HUES48 (cell line): ENCODE measurements at regions not wholly inside any gene's neighbourhood (a gene's known extent, or its start where the extent isn't known, plus 50 kb on each side); places are given as distances from the start of the nearest gene placed in this dataset.

Experiments used
- H3K27ac ChIP-seq: one replicate; pipeline ENCODE4 v1.7.0; 2013; ENCODE audit warnings: low read depth, low read length, inconsistent platforms
- H3K27me3 ChIP-seq: 2 replicates; pipeline ENCODE4 v1.6.1; 2013; ENCODE audit warnings: mild to moderate bottlenecking, low read length; ENCODE audit not compliant: control insufficient read depth, insufficient read depth
- H3K36me3 ChIP-seq: 2 replicates; pipeline ENCODE4 v1.6.1; 2013; ENCODE audit warnings: low read length; ENCODE audit not compliant: control insufficient read depth, insufficient read depth
- H3K4me1 ChIP-seq: 2 replicates; pipeline ENCODE4 v1.6.1; 2013; ENCODE audit warnings: mild to moderate bottlenecking, low read length; ENCODE audit not compliant: control insufficient read depth, insufficient read depth
- H3K4me3 ChIP-seq: 2 replicates; pipeline ENCODE4 v1.5.1; 2013; ENCODE audit warnings: mild to moderate bottlenecking, low read depth, low read length
- H3K9ac ChIP-seq: 2 replicates; pipeline ENCODE4 v1.6.1; 2013; ENCODE audit warnings: mild to moderate bottlenecking, low read depth, low read length, moderate library complexity
- H3K9me3 ChIP-seq: 2 replicates; pipeline ENCODE4 v1.6.1; 2013; ENCODE audit warnings: low read length; ENCODE audit not compliant: control insufficient read depth, insufficient read depth

GRCh38 chr4:25547343-25547742 lies 108.3 kb upstream of the SLC34A2 start:
- Histone ChIP-seq H3K4me1 (no peaks in the 10 kb centered on the region), H3K9me3 (no peaks in the 10 kb centered on the region), H3K9ac (no peak overlapping the region), H3K4me3 (no peak overlapping the region), H3K36me3 (no peaks in the 10 kb centered on the region), H3K27ac (no peak overlapping the region), H3K27me3 (no peaks in the 10 kb centered on the region)

- no peaks in the 10 kb centered on the region for H3K9me3 ChIP-seq
- H3K4me1 ChIP-seq, result no peaks in the 10 kb centered on the region
- H3K36me3 ChIP-seq, result no peaks in the 10 kb centered on the region
- no peaks in the 10 kb centered on the region for H3K27me3 ChIP-seq
- H3K4me3 ChIP-seq, result no peak overlapping the region
- H3K9ac ChIP-seq, result no peak overlapping the region
- H3K27ac ChIP-seq, result no peak overlapping the region
These were observed 106.2 kb upstream of the SLC34A2 start for GRCh38 chr4:25549413-25549812.

GRCh38 chr4:25550376-25551030 lies 105.1 kb upstream of the SLC34A2 start:
- H3K4me1 ChIP-seq, result no peaks in the 10 kb centered on the region
- H3K36me3 ChIP-seq, result no peaks in the 10 kb centered on the region
- H3K27ac ChIP-seq, result no peak overlapping the region
- no peaks in the 10 kb centered on the region for H3K27me3 ChIP-seq
- no peaks in the 10 kb centered on the region for H3K9me3 ChIP-seq
- no peak overlapping the region for H3K4me3 ChIP-seq
- no peak overlapping the region for H3K9ac ChIP-seq

GRCh38 chr4:25551605-25552004 lies 104.0 kb upstream of the SLC34A2 start:
- Histone ChIP-seq H3K4me3 (no peak overlapping the region), H3K27ac (no peak overlapping the region), H3K9ac (no peak overlapping the region), H3K9me3 (no peaks in the 10 kb centered on the region), H3K27me3 (no peaks in the 10 kb centered on the region), H3K4me1 (no peaks in the 10 kb centered on the region), H3K36me3 (no peaks in the 10 kb centered on the region)

- Histone ChIP-seq H3K27me3 (no peaks in the 10 kb centered on the region), H3K4me1 (no peaks in the 10 kb centered on the region), H3K9me3 (no peaks in the 10 kb centered on the region), H3K9ac (no peak overlapping the region), H3K4me3 (no peak overlapping the region), H3K36me3 (no peaks in the 10 kb centered on the region), H3K27ac (no peak overlapping the region)
These were observed 102.9 kb upstream of the SLC34A2 start for GRCh38 chr4:25552580-25553271.

GRCh38 chr4:25559508-25559907 lies 96.1 kb upstream of the SLC34A2 start:
- no peak overlapping the region for H3K9ac ChIP-seq
- H3K4me1 ChIP-seq, result peaks cover 7% of the 10 kb centered on the region; the same call in 1 of the 2 replicates
- H3K4me3 ChIP-seq, result no peak overlapping the region
- H3K27ac ChIP-seq, result no peak overlapping the region
- H3K36me3 ChIP-seq, result no peaks in the 10 kb centered on the region
- no peaks in the 10 kb centered on the region for H3K9me3 ChIP-seq
- no peaks in the 10 kb centered on the region for H3K27me3 ChIP-seq

GRCh38 chr4:25560605-25561004 lies 95.0 kb upstream of the SLC34A2 start:
- no peak overlapping the region for H3K4me3 ChIP-seq
- no peak overlapping the region for H3K9ac ChIP-seq
- H3K9me3 ChIP-seq, result no peaks in the 10 kb centered on the region
- peaks cover 7% of the 10 kb centered on the region; the same call in 1 of the 2 replicates for H3K4me1 ChIP-seq
- no peaks in the 10 kb centered on the region for H3K36me3 ChIP-seq
- no peak overlapping the region for H3K27ac ChIP-seq
- no peaks in the 10 kb centered on the region for H3K27me3 ChIP-seq

- H3K4me3 ChIP-seq, result no peak overlapping the region
These were observed 92.5 kb upstream of the SLC34A2 start for GRCh38 chr4:25563071-25563564.

GRCh38 chr4:25564836-25565235 lies 90.8 kb upstream of the SLC34A2 start:
- Histone ChIP-seq H3K27ac (no peak overlapping the region), H3K9me3 (no peaks in the 10 kb centered on the region), H3K9ac (no peak overlapping the region), H3K27me3 (no peaks in the 10 kb centered on the region), H3K36me3 (no peaks in the 10 kb centered on the region), H3K4me1 (peaks cover 10% of the 10 kb centered on the region), H3K4me3 (no peak overlapping the region)

More at GRCh38 chr4:25563071-25563564, 92.5 kb upstream of the SLC34A2 start:
- no peaks in the 10 kb centered on the region for H3K36me3 ChIP-seq
- H3K27me3 ChIP-seq, result no peaks in the 10 kb centered on the region
- peaks cover 13% of the 10 kb centered on the region for H3K4me1 ChIP-seq
- H3K27ac ChIP-seq, result no peak overlapping the region
- H3K9ac ChIP-seq, result no peak overlapping the region
- no peaks in the 10 kb centered on the region for H3K9me3 ChIP-seq

GRCh38 chr4:25567253-25567652 lies 88.4 kb upstream of the SLC34A2 start:
- Histone ChIP-seq H3K27ac (no peak overlapping the region), H3K9me3 (no peaks in the 10 kb centered on the region), H3K9ac (no peak overlapping the region), H3K36me3 (no peaks in the 10 kb centered on the region), H3K4me1 (peaks cover 10% of the 10 kb centered on the region), H3K4me3 (no peak overlapping the region), H3K27me3 (no peaks in the 10 kb centered on the region)

GRCh38 chr4:25569716-25570115 lies 85.9 kb upstream of the SLC34A2 start:
- Histone ChIP-seq H3K4me3 (no peak overlapping the region), H3K36me3 (no peaks in the 10 kb centered on the region), H3K4me1 (peaks cover 10% of the 10 kb centered on the region), H3K27ac (no peak overlapping the region), H3K9ac (no peak overlapping the region), H3K27me3 (no peaks in the 10 kb centered on the region), H3K9me3 (no peaks in the 10 kb centered on the region)
